Nephron progenitor cell (in vitro differentiated cells): ENCODE measurements at regions not wholly inside any gene's neighbourhood (a gene's known extent, or its start where the extent isn't known, plus 50 kb on each side); places are given as distances from the start of the nearest gene placed in this dataset.

ENCODE experiments used
- DNase-seq: peaks from one replicate; pipeline ENCODE4 v3.0.0; 2021
- H3K27ac Mint-ChIP-seq: 2 replicates; pipeline ENCODE4 v1.8.0; 2021; ENCODE audit warnings: mild to moderate bottlenecking, moderate library complexity, mixed read lengths
- H3K27me3 Mint-ChIP-seq: 2 replicates; pipeline ENCODE4 v1.8.0; 2021; ENCODE audit warnings: mild to moderate bottlenecking, low read depth, mixed read lengths; ENCODE audit not compliant: poor library complexity
- H3K36me3 Mint-ChIP-seq: 2 replicates; pipeline ENCODE4 v1.8.0; 2021; ENCODE audit warnings: low read depth, mixed read lengths
- H3K4me1 Mint-ChIP-seq: 2 replicates; pipeline ENCODE4 v1.8.0; 2021; ENCODE audit warnings: mixed read lengths
- H3K4me3 Mint-ChIP-seq: 2 replicates; pipeline ENCODE4 v1.8.0; 2021; ENCODE audit warnings: mild to moderate bottlenecking, moderate library complexity, mixed read lengths
- H3K9me3 Mint-ChIP-seq: 2 replicates; pipeline ENCODE4 v1.8.0; 2021; ENCODE audit warnings: mild to moderate bottlenecking, moderate library complexity, mixed read lengths
- CTCF ChIP-seq: fragments of 200-600 bp; sonication (generic); IDR thresholded peaks from 2 replicates; pipeline ENCODE4 v1.5.0; 2021; ENCODE audit warnings: antibody characterized with exemption

GRCh38 chr9:103798620-103799019 lies 295.5 kb upstream of the SMC2 start:
- DNase-seq = no peak
- Mint-ChIP-seq H3K9me3 (no peaks in the 10 kb centered on the region), H3K36me3 (no peaks in the 10 kb centered on the region), H3K27me3 (no peaks in the 10 kb centered on the region), H3K4me3 (no peak overlapping the region), H3K27ac (no peak overlapping the region), H3K4me1 (peaks cover 14% of the 10 kb centered on the region)
- no peak for TF ChIP-seq CTCF

- TF ChIP-seq CTCF = no peak
- Mint-ChIP-seq H3K27me3 (no peaks in the 10 kb centered on the region), H3K4me3 (no peak overlapping the region), H3K4me1 (peaks cover 7% of the 10 kb centered on the region), H3K27ac (no peak overlapping the region), H3K36me3 (no peaks in the 10 kb centered on the region), H3K9me3 (no peaks in the 10 kb centered on the region)
- DNase-seq = no peak
These were observed 294.1 kb upstream of the SMC2 start for GRCh38 chr9:103799959-103800358.

DNA sequence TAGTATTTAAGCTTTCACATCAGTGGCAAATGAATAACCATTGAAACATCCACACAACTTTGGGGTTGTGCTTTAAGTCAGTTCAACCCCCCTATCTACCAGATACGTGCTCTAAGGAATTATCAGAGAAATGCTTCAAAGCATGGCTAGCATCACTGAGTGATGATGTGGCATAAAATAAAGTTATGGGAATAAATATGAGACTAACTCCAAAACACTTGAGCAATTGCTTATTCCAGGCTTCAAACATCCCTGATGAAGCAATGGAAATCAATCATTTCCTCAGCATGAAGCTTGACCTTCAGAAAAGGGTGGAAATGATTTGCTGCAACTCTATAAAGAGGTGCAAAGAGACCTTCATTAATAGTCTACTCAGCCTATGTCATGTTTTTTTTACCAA lies 292.0 kb upstream of the SMC2 start:
- Mint-ChIP-seq H3K36me3 (no peaks in the 10 kb centered on the region), H3K4me1 (no peaks in the 10 kb centered on the region), H3K9me3 (no peaks in the 10 kb centered on the region), H3K27me3 (no peaks in the 10 kb centered on the region), H3K27ac (no peak overlapping the region), H3K4me3 (no peak overlapping the region)
- DNase-seq = no peak
- no peak for TF ChIP-seq CTCF

- Mint-ChIP-seq H3K27me3 (no peaks in the 10 kb centered on the region), H3K4me1 (no peaks in the 10 kb centered on the region), H3K27ac (no peak overlapping the region), H3K9me3 (no peaks in the 10 kb centered on the region), H3K4me3 (no peak overlapping the region), H3K36me3 (no peaks in the 10 kb centered on the region)
- no peak for TF ChIP-seq CTCF
- DNase-seq = no peak
These were observed 290.9 kb upstream of the SMC2 start for GRCh38 chr9:103803245-103803644.

DNA sequence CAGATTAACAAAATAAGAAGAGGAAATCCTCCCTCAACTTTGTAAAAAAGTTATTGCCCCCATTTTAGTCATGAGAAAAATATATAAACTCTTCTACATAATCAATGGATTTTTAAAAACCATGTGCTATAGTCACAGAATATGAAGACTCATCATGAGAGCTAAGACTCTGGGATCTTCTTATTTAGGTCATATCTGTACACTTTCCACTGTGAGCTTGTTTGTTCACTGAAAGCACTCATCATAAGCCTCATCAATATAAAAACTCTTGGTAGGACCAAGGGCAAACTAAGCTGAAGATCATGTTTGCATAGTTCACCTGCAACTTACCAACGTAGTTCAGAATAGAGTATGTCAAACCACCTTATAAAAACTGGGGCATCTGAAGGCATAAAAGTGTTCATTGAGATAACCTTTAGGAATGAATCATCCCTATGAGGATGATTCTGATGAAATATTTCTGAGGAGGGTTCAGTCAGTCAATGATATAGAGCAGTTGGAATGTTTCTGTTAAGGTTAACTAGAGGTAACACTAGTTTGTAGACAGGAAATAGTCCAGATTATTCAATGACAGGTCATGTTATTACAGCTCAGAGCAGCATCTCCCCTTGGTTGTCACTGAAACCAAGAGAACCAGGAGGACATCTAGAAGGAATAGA lies 289.9 kb upstream of the SMC2 start:
- TF ChIP-seq CTCF = no peak
- DNase-seq = no peak
- Mint-ChIP-seq H3K9me3 (no peaks in the 10 kb centered on the region), H3K27ac (no peak overlapping the region), H3K36me3 (no peaks in the 10 kb centered on the region), H3K27me3 (no peaks in the 10 kb centered on the region), H3K4me1 (no peaks in the 10 kb centered on the region), H3K4me3 (no peak overlapping the region)

GRCh38 chr9:103809745-103810144 lies 284.4 kb upstream of the SMC2 start:
- no peak for TF ChIP-seq CTCF
- H3K4me1 Mint-ChIP-seq = no peaks in the 10 kb centered on the region
- no peak for DNase-seq
- no peak overlapping the region for H3K4me3 Mint-ChIP-seq
- H3K27me3 Mint-ChIP-seq = no peaks in the 10 kb centered on the region
- no peak overlapping the region for H3K27ac Mint-ChIP-seq
- H3K36me3 Mint-ChIP-seq = no peaks in the 10 kb centered on the region
- no peaks in the 10 kb centered on the region for H3K9me3 Mint-ChIP-seq
